ENCODE measurements at regions not wholly inside any gene's neighbourhood (a gene's known extent, or its start where the extent isn't known, plus 50 kb on each side); places are given as distances from the start of the nearest gene placed in this dataset.

DNA sequence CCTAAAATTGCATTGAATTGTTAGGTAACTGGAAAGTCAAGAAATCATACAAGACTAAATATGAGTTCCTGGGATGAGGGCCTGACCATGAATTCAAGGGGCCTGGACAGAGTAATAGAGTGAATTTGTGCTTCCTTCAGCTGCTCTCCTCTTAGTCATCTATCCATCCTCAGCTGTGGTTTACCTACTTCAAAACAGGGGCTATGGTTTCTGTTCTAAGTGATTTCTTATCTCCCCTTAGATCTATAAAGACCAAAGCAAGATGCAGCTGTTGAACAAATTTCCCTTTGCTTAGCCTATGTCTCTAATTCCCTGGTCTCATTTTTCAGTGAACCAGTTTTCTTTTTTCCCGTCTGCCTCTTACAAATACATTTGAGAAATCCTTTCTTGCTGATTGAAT, 428.5 kb downstream of the FAM181B start:
- intact Hi-C loops (cut with micrococcal nuclease; ENCODE audit: unreplicated experiment): no loop called here
- Histone ChIP-seq H3K36me3 (ENCODE audit: control insufficient read depth in 2 of 2, insufficient read depth in 2 of 2, low read length in 1 of 2) (no peaks in the 10 kb centered on the region), H3K79me2 (ENCODE audit: control insufficient read depth, insufficient read depth, low read length) (no peaks in the 10 kb centered on the region), H3K27me3 (replicated peaks in 1 of 2; ENCODE audit: control insufficient read depth in 2 of 2, insufficient read depth in 2 of 2, low read length in 1 of 2) (no peaks in the 10 kb centered on the region), H4K20me1 (ENCODE audit: control insufficient read depth, insufficient read depth) (no peaks in the 10 kb centered on the region), H3K9me3 (replicated peaks; ENCODE audit: control insufficient read depth, insufficient read depth, low read length) (no peaks in the 10 kb centered on the region), H3K27ac (ENCODE audit: control insufficient read depth, insufficient read depth) (no peak overlapping the region), H3K4me2 (ENCODE audit: control insufficient read depth, insufficient read depth) (no peak overlapping the region), H3K9ac (ENCODE audit: control insufficient read depth, insufficient read depth, low read length) (no peak overlapping the region), H3K4me3 (no peak overlapping the region), H2AFZ (ENCODE audit: control insufficient read depth, low read depth, low read length) (no peak overlapping the region), H3K4me1 (ENCODE audit: control insufficient read depth, insufficient read depth, low read length) (no peaks in the 10 kb centered on the region)
- ChIA-PET SMC1A (ENCODE audit: uncharacterized antibody, unreplicated experiment) (no interaction called here), POLR2A (no interaction called here), RAD21 (ENCODE audit: unreplicated experiment) (no interaction called here), CTCF (no interaction called here)
- no TSS peak for BruUV-seq (replicated peaks)
- ATAC-seq: no peak
- in situ Hi-C loops (cut with MboI): no loop called here
- TF ChIP-seq EED (IDR thresholded peaks at IDR 0.05; ENCODE audit: low read depth) (no peak), EGR1 (IDR thresholded peaks at IDR 0.05; ENCODE audit: borderline replicate concordance in 1 of 2, low read depth in 2 of 2, low read length in 2 of 2) (no peak), ZNF622 (IDR thresholded peaks at IDR 0.05) (no peak), STAT3 (IDR thresholded peaks at IDR 0.05; ENCODE audit: low read depth, low read length) (no peak)
- WGBS (ENCODE audit: insufficient coverage, insufficient replicate concordance, low lambda C conversion rate, missing lambda C conversion rate): 0% methylated on average over 1 of the region's 1 CpG
- no peak for DNase-seq (ENCODE audit: low read depth, low spot score)
- no peak for FAIRE-seq

DNA sequence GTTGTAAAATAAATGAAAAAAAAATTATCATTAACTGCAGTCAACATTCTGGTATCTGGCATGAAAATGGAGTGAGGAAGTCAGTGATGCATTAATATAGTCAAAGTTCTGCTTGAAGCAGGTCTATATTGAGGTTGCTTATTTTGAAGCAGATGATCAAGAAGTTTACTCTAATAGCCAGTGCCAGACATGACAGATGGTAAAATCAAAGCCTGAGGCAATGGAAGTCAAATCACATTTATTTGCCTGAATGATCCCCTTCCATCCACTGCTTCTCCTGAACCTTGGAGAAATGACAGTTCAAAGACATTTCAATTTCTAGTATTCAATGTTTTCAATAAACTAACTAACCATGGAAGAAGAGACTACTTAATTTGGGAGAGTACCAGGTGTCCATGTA, 430.0 kb downstream of the FAM181B start:
- intact Hi-C loops (cut with micrococcal nuclease; ENCODE audit: unreplicated experiment) (no loop called here), in situ Hi-C loops (cut with MboI) (no loop called here)
- no peaks in the 10 kb centered on the region for H3K9me3 ChIP-seq (replicated peaks; ENCODE audit: control insufficient read depth, insufficient read depth, low read length)
- DNase-seq (ENCODE audit: low read depth, low spot score) (no peak), FAIRE-seq (no peak), ATAC-seq (no peak)
- H3K79me2 ChIP-seq (ENCODE audit: control insufficient read depth, insufficient read depth, low read length): no peaks in the 10 kb centered on the region
- SMC1A ChIA-PET (ENCODE audit: uncharacterized antibody, unreplicated experiment): no interaction called here
- no peak overlapping the region for H3K4me3 ChIP-seq
- H3K27me3 ChIP-seq (replicated peaks in 1 of 2; ENCODE audit: control insufficient read depth in 2 of 2, insufficient read depth in 2 of 2, low read length in 1 of 2): no peaks in the 10 kb centered on the region
- no peak overlapping the region for H3K27ac ChIP-seq (ENCODE audit: control insufficient read depth, insufficient read depth)
- H3K36me3 ChIP-seq (ENCODE audit: control insufficient read depth in 2 of 2, insufficient read depth in 2 of 2, low read length in 1 of 2): no peaks in the 10 kb centered on the region
- TF ChIP-seq ZNF622 (IDR thresholded peaks at IDR 0.05) (no peak), YY1 (IDR thresholded peaks at IDR 0.05; ENCODE audit: low read depth, low read length) (no peak), MTA2 (IDR thresholded peaks at IDR 0.05; ENCODE audit: low read depth) (no peak), DPF2 (IDR thresholded peaks at IDR 0.05) (no peak)
- TF ChIP-seq, protein P1, sequence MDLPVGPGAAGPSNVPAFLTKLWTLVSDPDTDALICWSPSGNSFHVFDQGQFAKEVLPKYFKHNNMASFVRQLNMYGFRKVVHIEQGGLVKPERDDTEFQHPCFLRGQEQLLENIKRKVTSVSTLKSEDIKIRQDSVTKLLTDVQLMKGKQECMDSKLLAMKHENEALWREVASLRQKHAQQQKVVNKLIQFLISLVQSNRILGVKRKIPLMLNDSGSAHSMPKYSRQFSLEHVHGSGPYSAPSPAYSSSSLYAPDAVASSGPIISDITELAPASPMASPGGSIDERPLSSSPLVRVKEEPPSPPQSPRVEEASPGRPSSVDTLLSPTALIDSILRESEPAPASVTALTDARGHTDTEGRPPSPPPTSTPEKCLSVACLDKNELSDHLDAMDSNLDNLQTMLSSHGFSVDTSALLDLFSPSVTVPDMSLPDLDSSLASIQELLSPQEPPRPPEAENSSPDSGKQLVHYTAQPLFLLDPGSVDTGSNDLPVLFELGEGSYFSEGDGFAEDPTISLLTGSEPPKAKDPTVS (IDR thresholded peaks at IDR 0.05; ENCODE audit: low read depth, low read length): no peak
- no peak overlapping the region for H2AFZ ChIP-seq (ENCODE audit: control insufficient read depth, low read depth, low read length)
- no peak overlapping the region for H3K4me2 ChIP-seq (ENCODE audit: control insufficient read depth, insufficient read depth)
- BruUV-seq (replicated peaks): no TSS peak
- RAD21 ChIA-PET (ENCODE audit: unreplicated experiment): no interaction called here
- H3K9ac ChIP-seq (ENCODE audit: control insufficient read depth, insufficient read depth, low read length): no peak overlapping the region
- no peaks in the 10 kb centered on the region for H4K20me1 ChIP-seq (ENCODE audit: control insufficient read depth, insufficient read depth)
- CTCF ChIA-PET: no interaction called here
- POLR2A ChIA-PET: no interaction called here
- no peaks in the 10 kb centered on the region for H3K4me1 ChIP-seq (ENCODE audit: control insufficient read depth, insufficient read depth, low read length)
